Spleen (tissue), 7 donors: ENCODE measurements at regions not wholly inside any gene's neighbourhood (a gene's known extent, or its start where the extent isn't known, plus 50 kb on each side); places are given as distances from the start of the nearest gene placed in this dataset.

Experiments
- CTCF ChIP-seq, 11 experiments: fragments of 200-600 bp in 7 of 11; fragments of 450-650 bp in 4 of 11; sonication (generic) in 4 of 11; IDR thresholded peaks in 8 of 11; conservative IDR thresholded peaks in 3 of 11; 1 replicate in 7 of 11; 2 replicates in 4 of 11; pipeline versions ENCODE4 v1.4.0 to v1.8.0; 2016 to 2021; ENCODE audit warnings: antibody characterized with exemption in 11 of 11, inconsistent platforms in 4 of 11, mild to moderate bottlenecking in 1 of 11
- POLR2A ChIP-seq, 3 donors: fragments of 450-650 bp; IDR thresholded peaks; one replicate each; pipeline ENCODE4 v1.5.1; 2017; ENCODE audit warnings: antibody characterized with exemption in 3 of 3, mild to moderate bottlenecking in 1 of 3
- donor health status: DM: no; HTN: no; CAD: no; lungs with moderate emphysema.
- donor health status: DM: no; HTN: no; CAD: no.
- donor health status: DM: no; HTN: no; CAD: no.

GRCh38 chr20:48106428-48106827, 321.1 kb upstream of the SULF2 start:
- TF ChIP-seq CTCF (IDR thresholded peaks at IDR 0.05 in 8 of 11, conservative IDR thresholded peaks at IDR 0.05 in 3 of 11) (no peak), POLR2A (IDR thresholded peaks at IDR 0.05) (no peak)
